Suprapubic skin (tissue), 4 donors: ENCODE measurements at regions not wholly inside any gene's neighbourhood (a gene's known extent, or its start where the extent isn't known, plus 50 kb on each side); places are given as distances from the start of the nearest gene placed in this dataset.

Experiments
- DNase-seq, 2 donors: peaks; one replicate each; pipeline ENCODE4 v3.0.0-alpha.2; 2019; ENCODE audit warnings: low spot score in 2 of 2
- H3K27ac ChIP-seq: fragments of 200-600 bp; sonication (generic); one replicate; pipeline ENCODE4 v1.5.1; 2019
- H3K27me3 ChIP-seq: fragments of 200-600 bp; sonication (generic); one replicate; pipeline ENCODE4 v1.5.1; 2019
- H3K36me3 ChIP-seq: fragments of 200-600 bp; sonication (generic); one replicate; pipeline ENCODE4 v1.5.1; 2019
- H3K4me1 ChIP-seq: fragments of 200-600 bp; sonication (generic); one replicate; pipeline ENCODE4 v1.5.1; 2019
- H3K4me3 ChIP-seq: fragments of 200-600 bp; sonication (generic); one replicate; pipeline ENCODE4 v1.5.1; 2019; ENCODE audit warnings: mild to moderate bottlenecking
- H3K9me3 ChIP-seq: fragments of 200-600 bp; sonication (generic); one replicate; pipeline ENCODE4 v1.5.1; 2019
- EP300 ChIP-seq: sonication (generic); formaldehyde crosslinking; IDR thresholded peaks from one replicate; pipeline ENCODE4 v1.6.1; 2017; ENCODE audit warnings: antibody characterized with exemption
- POLR2A ChIP-seq, 2 donors: fragments of 450-650 bp; IDR thresholded peaks; one replicate each; pipeline ENCODE4 v1.6.1; 2017; ENCODE audit warnings: antibody characterized with exemption in 2 of 2, mild to moderate bottlenecking in 2 of 2, moderate library complexity in 2 of 2
- POLR2AphosphoS5 ChIP-seq, 3 donors: sonication (generic); formaldehyde crosslinking; IDR thresholded peaks; one replicate each; pipeline ENCODE4 v1.6.1; 2017; ENCODE audit warnings: antibody characterized with exemption in 3 of 3
- WGBS: methylation state at CpG from one replicate; pipeline ENCODE4 v1.1.5; 2018; 5-methylcytosine and 5-hydroxymethylcytosine counted together
- TF ChIP-seq, protein P1 (sequence below), 2 donors: fragments of 200-600 bp in 1 of 2; fragments of 450-650 bp in 1 of 2; sonication (generic) in 1 of 2; IDR thresholded peaks; one replicate each; pipeline ENCODE4 v1.5.1; 2016 to 2019; ENCODE audit warnings: antibody characterized with exemption in 2 of 2, mild to moderate bottlenecking in 1 of 2, moderate library complexity in 1 of 2

DNA sequence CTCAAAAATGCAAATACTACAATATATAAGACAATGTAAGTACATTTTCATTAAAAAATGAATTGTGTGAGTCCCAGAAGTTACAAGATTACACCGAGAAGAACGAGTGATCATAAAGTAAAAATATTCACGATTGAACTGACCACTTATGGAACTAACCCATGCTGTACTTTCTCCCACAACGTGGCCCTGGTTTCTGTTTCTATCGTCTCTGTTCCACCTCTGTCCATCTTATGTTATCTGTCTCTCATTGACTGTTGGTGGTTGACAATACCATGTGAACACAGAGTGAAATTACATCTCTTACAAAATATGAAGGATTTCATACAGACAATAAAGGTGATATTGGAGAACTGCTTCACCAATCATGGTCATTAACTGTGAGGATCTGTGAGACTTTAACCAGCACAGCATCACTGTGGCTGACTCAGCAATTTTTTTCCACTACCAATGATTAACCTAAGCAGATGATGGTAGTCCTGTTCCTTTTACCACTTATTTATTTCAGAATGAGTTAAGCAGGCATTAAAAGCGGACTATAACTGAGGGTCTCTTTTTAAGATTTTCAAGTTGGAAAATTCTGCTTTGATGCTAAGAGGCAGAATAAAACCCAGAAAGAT lies 165.1 kb downstream of the TGFB2 start:
- no peak for DNase-seq
- WGBS: 92% methylated on average over 6 of the region's 6 CpGs
- H3K4me3 ChIP-seq: no peak overlapping the region
- H3K9me3 ChIP-seq: peaks cover 4% of the 10 kb centered on the region
- H3K27me3 ChIP-seq: no peaks in the 10 kb centered on the region
- no peaks in the 10 kb centered on the region for H3K4me1 ChIP-seq
- no peak overlapping the region for H3K27ac ChIP-seq
- no peaks in the 10 kb centered on the region for H3K36me3 ChIP-seq
- TF ChIP-seq, protein P1, sequence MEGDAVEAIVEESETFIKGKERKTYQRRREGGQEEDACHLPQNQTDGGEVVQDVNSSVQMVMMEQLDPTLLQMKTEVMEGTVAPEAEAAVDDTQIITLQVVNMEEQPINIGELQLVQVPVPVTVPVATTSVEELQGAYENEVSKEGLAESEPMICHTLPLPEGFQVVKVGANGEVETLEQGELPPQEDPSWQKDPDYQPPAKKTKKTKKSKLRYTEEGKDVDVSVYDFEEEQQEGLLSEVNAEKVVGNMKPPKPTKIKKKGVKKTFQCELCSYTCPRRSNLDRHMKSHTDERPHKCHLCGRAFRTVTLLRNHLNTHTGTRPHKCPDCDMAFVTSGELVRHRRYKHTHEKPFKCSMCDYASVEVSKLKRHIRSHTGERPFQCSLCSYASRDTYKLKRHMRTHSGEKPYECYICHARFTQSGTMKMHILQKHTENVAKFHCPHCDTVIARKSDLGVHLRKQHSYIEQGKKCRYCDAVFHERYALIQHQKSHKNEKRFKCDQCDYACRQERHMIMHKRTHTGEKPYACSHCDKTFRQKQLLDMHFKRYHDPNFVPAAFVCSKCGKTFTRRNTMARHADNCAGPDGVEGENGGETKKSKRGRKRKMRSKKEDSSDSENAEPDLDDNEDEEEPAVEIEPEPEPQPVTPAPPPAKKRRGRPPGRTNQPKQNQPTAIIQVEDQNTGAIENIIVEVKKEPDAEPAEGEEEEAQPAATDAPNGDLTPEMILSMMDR (IDR thresholded peaks at IDR 0.05): no peak
- TF ChIP-seq EP300 (no peak), POLR2AphosphoS5 (IDR thresholded peaks at IDR 0.05) (no peak), POLR2A (IDR thresholded peaks at IDR 0.05) (no peak)

DNA sequence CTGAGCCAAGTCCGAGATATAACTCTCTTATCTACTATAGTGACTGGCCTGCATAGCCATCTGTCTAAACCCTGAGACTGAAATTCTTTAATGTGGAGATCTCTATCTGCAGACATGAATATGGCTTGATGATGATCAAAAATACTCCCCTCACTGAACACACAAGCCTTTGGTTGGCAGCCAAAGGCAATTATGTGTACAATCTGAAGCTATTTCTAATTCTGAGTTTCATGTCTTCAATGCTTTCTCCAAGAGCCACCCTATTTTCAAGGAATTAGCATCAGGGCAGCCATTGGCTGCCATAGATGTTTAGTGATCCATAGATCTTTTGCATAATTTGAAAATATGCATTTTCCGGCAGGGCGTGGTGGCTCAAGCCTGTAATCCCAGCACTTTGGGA lies 168.2 kb downstream of the TGFB2 start:
- WGBS: 91% methylated on average over 3 of the region's 3 CpGs
- DNase-seq: no peak
- H3K36me3 ChIP-seq: no peaks in the 10 kb centered on the region
- H3K4me3 ChIP-seq: no peak overlapping the region
- H3K4me1 ChIP-seq: no peaks in the 10 kb centered on the region
- H3K27me3 ChIP-seq: no peaks in the 10 kb centered on the region
- H3K9me3 ChIP-seq: no peaks in the 10 kb centered on the region
- no peak overlapping the region for H3K27ac ChIP-seq
- TF ChIP-seq, protein P1 (IDR thresholded peaks at IDR 0.05): no peak
- TF ChIP-seq EP300: no peak
- TF ChIP-seq POLR2AphosphoS5 (IDR thresholded peaks at IDR 0.05): no peak
- TF ChIP-seq POLR2A (IDR thresholded peaks at IDR 0.05): no peak

DNA sequence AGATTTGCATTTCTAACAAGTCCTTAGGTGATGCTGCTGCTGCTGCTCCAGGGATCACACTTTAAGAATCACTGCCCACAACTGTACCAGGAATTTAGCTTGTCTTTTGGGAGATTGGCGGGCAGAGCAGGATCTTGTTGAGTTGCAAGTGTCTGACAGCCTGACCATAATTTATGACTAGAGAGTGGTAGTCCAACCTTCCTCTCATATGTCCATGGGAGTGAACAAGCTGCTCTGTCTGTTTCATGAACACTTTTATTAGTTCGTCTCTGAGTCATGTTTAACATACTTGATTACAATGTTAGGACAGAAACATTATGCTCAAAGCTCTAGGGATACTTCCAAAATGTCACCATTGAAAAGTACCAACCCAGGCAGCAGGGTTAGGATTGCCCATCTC lies 169.6 kb downstream of the TGFB2 start:
- 100% methylated on average over 2 of the region's 2 CpGs for WGBS

DNA sequence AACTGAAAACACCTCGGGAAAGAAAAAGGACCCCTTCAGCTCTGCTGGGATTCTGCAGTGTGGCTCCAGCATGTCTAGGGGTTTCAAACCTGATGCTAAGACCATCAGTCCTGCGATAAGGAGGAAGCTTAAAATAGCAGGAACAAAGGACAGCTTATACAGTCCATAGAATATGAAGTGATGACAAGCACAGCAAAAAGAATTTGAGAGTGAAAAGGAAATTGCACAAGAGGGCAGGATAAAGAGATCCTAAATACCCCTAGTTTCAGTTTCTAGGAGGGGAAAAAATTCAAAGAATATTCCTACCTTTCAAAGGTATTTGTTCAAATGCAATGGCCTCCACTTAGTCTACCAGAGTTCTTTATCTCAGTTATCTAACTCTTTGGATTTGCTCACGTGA lies 171.4 kb downstream of the TGFB2 start:
- DNase-seq: no peak
- Histone ChIP-seq H3K36me3 (no peaks in the 10 kb centered on the region), H3K27ac (no peak overlapping the region), H3K9me3 (no peaks in the 10 kb centered on the region), H3K4me3 (no peak overlapping the region), H3K27me3 (no peaks in the 10 kb centered on the region), H3K4me1 (no peaks in the 10 kb centered on the region)
- WGBS: 79% methylated on average over 3 of the region's 3 CpGs
- TF ChIP-seq, protein P1 (IDR thresholded peaks at IDR 0.05): no peak
- no peak for TF ChIP-seq POLR2A (IDR thresholded peaks at IDR 0.05)
- TF ChIP-seq POLR2AphosphoS5 (IDR thresholded peaks at IDR 0.05): no peak
- TF ChIP-seq EP300: no peak

More for the DNA sequence above, 169.6 kb downstream of the TGFB2 start:
- H3K27ac ChIP-seq: no peak overlapping the region
- no peaks in the 10 kb centered on the region for H3K9me3 ChIP-seq
- no peak overlapping the region for H3K4me3 ChIP-seq
- TF ChIP-seq POLR2AphosphoS5 (IDR thresholded peaks at IDR 0.05) (no peak), EP300 (no peak), POLR2A (IDR thresholded peaks at IDR 0.05) (no peak)
- TF ChIP-seq, protein P1 (IDR thresholded peaks at IDR 0.05): no peak
- no peak for DNase-seq
- H3K27me3 ChIP-seq: no peaks in the 10 kb centered on the region
- no peaks in the 10 kb centered on the region for H3K4me1 ChIP-seq
- no peaks in the 10 kb centered on the region for H3K36me3 ChIP-seq

DNA sequence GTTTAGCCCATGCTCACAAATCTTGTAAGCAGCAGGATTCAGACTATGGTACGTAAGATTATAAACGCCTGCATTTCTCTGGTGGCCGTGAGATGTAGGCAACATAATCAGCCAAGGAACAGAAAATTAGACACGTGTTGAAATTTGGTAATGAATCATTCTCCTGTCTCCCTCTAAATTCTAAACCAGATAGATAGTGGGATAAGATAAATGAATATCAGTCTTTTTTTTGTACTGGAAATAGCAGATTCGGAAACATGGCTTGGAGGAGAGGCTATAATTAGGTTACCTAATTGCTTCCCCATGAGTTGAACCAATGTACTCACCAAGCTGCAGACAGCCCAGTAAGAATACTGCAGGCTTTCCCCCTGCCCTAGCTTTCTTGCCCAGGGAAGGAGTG lies 172.3 kb downstream of the TGFB2 start:
- no peaks in the 10 kb centered on the region for H3K27me3 ChIP-seq
- WGBS: 50% methylated on average over 5 of the region's 5 CpGs
- H3K4me1 ChIP-seq: no peaks in the 10 kb centered on the region
- no peaks in the 10 kb centered on the region for H3K36me3 ChIP-seq
- H3K4me3 ChIP-seq: no peak overlapping the region
- no peak overlapping the region for H3K27ac ChIP-seq
- H3K9me3 ChIP-seq: no peaks in the 10 kb centered on the region
- DNase-seq: no peak
- no peak for TF ChIP-seq POLR2AphosphoS5 (IDR thresholded peaks at IDR 0.05)
- TF ChIP-seq, protein P1 (IDR thresholded peaks at IDR 0.05): no peak
- no peak for TF ChIP-seq EP300
- TF ChIP-seq POLR2A (IDR thresholded peaks at IDR 0.05): no peak
